Heart left ventricle (tissue), 13 donors: ENCODE measurements at regions not wholly inside any gene's neighbourhood (a gene's known extent, or its start where the extent isn't known, plus 50 kb on each side); places are given as distances from the start of the nearest gene placed in this dataset.

Experiments used
- POLR2A ChIP-seq, 2 donors: fragments of 450-650 bp; IDR thresholded peaks; one replicate each; pipeline ENCODE4 v1.6.1; 2017; ENCODE audit warnings: antibody characterized with exemption in 2 of 2, mild to moderate bottlenecking in 2 of 2, moderate library complexity in 2 of 2
- TF ChIP-seq, protein P1 (sequence below), 12 donors: fragments of 200-600 bp; sonication (generic) in 4 of 12; IDR thresholded peaks; one replicate each; pipeline versions ENCODE4 v1.5.0 to v1.8.0; 2018 to 2022; ENCODE audit warnings: antibody characterized with exemption in 12 of 12, mild to moderate bottlenecking in 5 of 12
- donor health status: ischemic (EF 13 %, LVEDD 7.1; RV severe dilation, severe dysfunction).
- donor health status: DM: no; HTN: yes; CAD: no.
- donor health status: DM: no; HTN: no; CAD: no.
- donor health status: ischemic (EF 25% LVEDD 6.9; RV normal size, moderate dysfunction).
- donor health status: ischemic (EF 25% LVEDD 5.7; RV mildly dilated, moderate dysfunction).
- donor health status: ischemic (EF 35%, LVEDD 5.7; RV mildly dilated, moderate dysfunction).
- donor health status: nonischemic (EF 11% LVEDD 7.7; RV severe dilation, severe dysfunction).
- donor health status: DM: yes; HTN: yes; CAD: no.
- donor health status: PGD.
- donor health status: ischemic (EF 29% LVEDD 5.4; RV normal size, mild dysfunction).
- donor health status: nonischemic (EF 23%, LVEDD 6.1; RV moderate dilation, normal function).

DNA sequence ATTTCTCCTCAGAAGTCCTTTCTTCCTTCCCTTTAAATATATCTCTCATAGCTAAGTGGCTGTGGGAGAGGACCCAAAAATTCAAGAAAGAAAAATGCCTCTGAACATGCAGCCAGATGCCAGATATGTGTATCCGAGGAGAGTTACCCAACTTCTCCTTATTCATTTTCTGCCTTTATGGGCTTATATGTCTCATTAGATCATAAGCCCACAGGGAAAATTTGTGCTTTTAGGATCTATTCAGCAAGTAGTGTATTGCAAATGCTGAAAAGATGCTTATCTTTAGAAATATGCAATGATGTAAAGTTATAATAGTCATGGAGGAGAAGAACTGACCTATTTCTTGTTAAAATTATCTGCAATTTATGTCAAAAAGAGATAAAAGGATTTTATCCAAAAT lies 371.8 kb upstream of the NOCT start:
- TF ChIP-seq, protein P1, sequence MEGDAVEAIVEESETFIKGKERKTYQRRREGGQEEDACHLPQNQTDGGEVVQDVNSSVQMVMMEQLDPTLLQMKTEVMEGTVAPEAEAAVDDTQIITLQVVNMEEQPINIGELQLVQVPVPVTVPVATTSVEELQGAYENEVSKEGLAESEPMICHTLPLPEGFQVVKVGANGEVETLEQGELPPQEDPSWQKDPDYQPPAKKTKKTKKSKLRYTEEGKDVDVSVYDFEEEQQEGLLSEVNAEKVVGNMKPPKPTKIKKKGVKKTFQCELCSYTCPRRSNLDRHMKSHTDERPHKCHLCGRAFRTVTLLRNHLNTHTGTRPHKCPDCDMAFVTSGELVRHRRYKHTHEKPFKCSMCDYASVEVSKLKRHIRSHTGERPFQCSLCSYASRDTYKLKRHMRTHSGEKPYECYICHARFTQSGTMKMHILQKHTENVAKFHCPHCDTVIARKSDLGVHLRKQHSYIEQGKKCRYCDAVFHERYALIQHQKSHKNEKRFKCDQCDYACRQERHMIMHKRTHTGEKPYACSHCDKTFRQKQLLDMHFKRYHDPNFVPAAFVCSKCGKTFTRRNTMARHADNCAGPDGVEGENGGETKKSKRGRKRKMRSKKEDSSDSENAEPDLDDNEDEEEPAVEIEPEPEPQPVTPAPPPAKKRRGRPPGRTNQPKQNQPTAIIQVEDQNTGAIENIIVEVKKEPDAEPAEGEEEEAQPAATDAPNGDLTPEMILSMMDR (IDR thresholded peaks at IDR 0.05): no peak
- no peak for TF ChIP-seq POLR2A (IDR thresholded peaks at IDR 0.05)
